Keratinocyte (primary cell): ENCODE measurements at regions not wholly inside any gene's neighbourhood (a gene's known extent, or its start where the extent isn't known, plus 50 kb on each side); places are given as distances from the start of the nearest gene placed in this dataset.

ENCODE experiments used
- DNase-seq: peaks from one replicate; pipeline ENCODE4 v3.0.0-alpha.2; 2011; ENCODE audit warnings: low read depth, missing footprints, low spot score
- FAIRE-seq: peaks from 2 replicates; lab custom pipeline; 2011; peaks lifted over from hg19 to GRCh38; lab: Jason Lieb, UNC
- H2AFZ ChIP-seq: 2 replicates; pipeline ENCODE4 v1.6.0; 2012; ENCODE audit warnings: low read length, control low read depth, inconsistent platforms; ENCODE audit not compliant: control insufficient read depth
- H3K27ac ChIP-seq: 2 replicates; pipeline ENCODE4 v1.5.1; 2011; ENCODE audit warnings: low read length; ENCODE audit not compliant: control insufficient read depth, insufficient read depth
- H3K27me3 ChIP-seq: 3 replicates; pipeline ENCODE4 v1.6.0; 2011; ENCODE audit warnings: low read length; ENCODE audit not compliant: control insufficient read depth, insufficient read depth; ENCODE audit errors: extremely low read depth
- H3K36me3 ChIP-seq, 2 experiments: 2 replicates in 1 of 2; 3 replicates in 1 of 2; pipeline ENCODE4 v1.5.1; 2011; ENCODE audit warnings: low read length in 2 of 2, mild to moderate bottlenecking in 1 of 2; ENCODE audit not compliant: control insufficient read depth in 2 of 2, insufficient read depth in 2 of 2; ENCODE audit errors: extremely low read depth in 1 of 2
- H3K4me1 ChIP-seq: 3 replicates; pipeline ENCODE4 v1.5.1; 2011; ENCODE audit warnings: low read length; ENCODE audit not compliant: control insufficient read depth, insufficient read depth; ENCODE audit errors: extremely low read depth
- H3K4me2 ChIP-seq: 3 replicates; pipeline ENCODE4 v1.6.0; 2011; ENCODE audit warnings: low read depth, low read length; ENCODE audit not compliant: control insufficient read depth, insufficient read depth; ENCODE audit errors: extremely low read depth
- H3K4me3 ChIP-seq, 3 experiments: fragments of 200-600 bp in 1 of 3; sonication (generic) in 1 of 3; 2 replicates in 2 of 3; 3 replicates in 1 of 3; pipeline ENCODE4 v1.5.1; 2011 to 2016; ENCODE audit warnings: low read length in 3 of 3, mild to moderate bottlenecking in 3 of 3, control low read depth in 2 of 3, inconsistent platforms in 1 of 3, low read depth in 1 of 3, mixed read lengths in 1 of 3, mixed run types in 1 of 3, moderate library complexity in 1 of 3; ENCODE audit not compliant: control insufficient read depth in 2 of 3, insufficient read depth in 2 of 3; ENCODE audit errors: extremely low read depth in 1 of 3
- H3K79me2 ChIP-seq: 2 replicates; pipeline ENCODE4 v1.6.0; 2012; ENCODE audit warnings: low read length; ENCODE audit not compliant: control insufficient read depth, insufficient read depth
- H3K9ac ChIP-seq: 3 replicates; pipeline ENCODE4 v1.6.0; 2011; ENCODE audit warnings: low read length; ENCODE audit not compliant: control insufficient read depth, insufficient read depth; ENCODE audit errors: extremely low read depth
- H3K9me1 ChIP-seq: 3 replicates; pipeline ENCODE4 v1.6.0; 2011; ENCODE audit warnings: low read length; ENCODE audit not compliant: control insufficient read depth, insufficient read depth; ENCODE audit errors: extremely low read depth
- H3K9me3 ChIP-seq: 2 replicates; pipeline ENCODE4 v1.5.1; 2012; ENCODE audit warnings: low read depth, low read length; ENCODE audit not compliant: control insufficient read depth
- H4K20me1 ChIP-seq: 3 replicates; pipeline ENCODE4 v1.6.0; 2011; ENCODE audit warnings: low read length; ENCODE audit not compliant: control insufficient read depth, insufficient read depth; ENCODE audit errors: extremely low read depth
- EZH2 ChIP-seq: IDR thresholded peaks from one replicate; pipeline ENCODE4 v1.6.1; 2012; ENCODE audit warnings: inconsistent platforms, mild to moderate bottlenecking, low read length, moderate library complexity
- dilution Hi-C: fragments of 300-500 bp; cut with MboI; formaldehyde crosslinking; loops from one replicate; pipeline ENCODE4 v1.7.0; 2020; ENCODE audit warnings: low sequenced_read_pairs; ENCODE audit not compliant: extremely low pct_ligation_motif_present
- TF ChIP-seq, protein P1 (sequence below), 3 experiments: IDR thresholded peaks in 1 of 3; conservative IDR thresholded peaks in 1 of 3; optimal IDR thresholded peaks in 1 of 3; 2 replicates in 2 of 3; 3 replicates in 1 of 3; pipeline versions ENCODE3 to v1.5.1; 2011; ENCODE audit warnings: low read length in 3 of 3, mild to moderate bottlenecking in 3 of 3, moderate library complexity in 2 of 3, control low read depth in 1 of 3, inconsistent platforms in 1 of 3; ENCODE audit not compliant: insufficient read depth in 2 of 3; ENCODE audit errors: extremely low read depth in 1 of 3

DNA sequence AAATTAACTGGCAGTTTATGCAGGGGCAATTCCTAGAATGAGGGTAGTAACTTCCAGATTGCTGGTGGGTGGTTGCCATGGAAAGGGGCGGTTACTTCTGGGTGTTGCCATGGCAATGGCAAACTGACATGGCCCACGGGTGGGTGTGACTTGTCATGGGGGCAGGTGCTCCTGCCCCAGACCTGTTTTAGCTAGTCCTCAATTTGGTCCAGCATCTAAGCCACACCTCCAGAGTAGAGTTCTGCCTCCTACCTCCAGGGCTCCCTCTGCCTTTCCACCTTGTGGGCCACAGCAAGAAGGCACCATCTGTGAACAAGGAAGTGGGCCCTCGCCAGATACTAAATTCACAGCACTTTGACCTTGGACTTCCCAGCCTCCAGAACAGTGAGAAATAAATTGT is 148.7 kb downstream of the TFCP2L1 start:
- Histone ChIP-seq H4K20me1 (no peaks in the 10 kb centered on the region), H3K36me3 (no peaks in the 10 kb centered on the region), H3K9ac (no peak overlapping the region), H3K27ac (no peak overlapping the region), H3K9me1 (no peaks in the 10 kb centered on the region), H3K9me3 (peaks cover 2% of the 10 kb centered on the region), H2AFZ (no peak overlapping the region), H3K4me3 (no peak overlapping the region), H3K27me3 (no peaks in the 10 kb centered on the region), H3K4me1 (no peaks in the 10 kb centered on the region), H3K79me2 (no peaks in the 10 kb centered on the region), H3K4me2 (no peak overlapping the region)
- no peak for FAIRE-seq
- dilution Hi-C loops, result no loop called here
- TF ChIP-seq, protein P1, sequence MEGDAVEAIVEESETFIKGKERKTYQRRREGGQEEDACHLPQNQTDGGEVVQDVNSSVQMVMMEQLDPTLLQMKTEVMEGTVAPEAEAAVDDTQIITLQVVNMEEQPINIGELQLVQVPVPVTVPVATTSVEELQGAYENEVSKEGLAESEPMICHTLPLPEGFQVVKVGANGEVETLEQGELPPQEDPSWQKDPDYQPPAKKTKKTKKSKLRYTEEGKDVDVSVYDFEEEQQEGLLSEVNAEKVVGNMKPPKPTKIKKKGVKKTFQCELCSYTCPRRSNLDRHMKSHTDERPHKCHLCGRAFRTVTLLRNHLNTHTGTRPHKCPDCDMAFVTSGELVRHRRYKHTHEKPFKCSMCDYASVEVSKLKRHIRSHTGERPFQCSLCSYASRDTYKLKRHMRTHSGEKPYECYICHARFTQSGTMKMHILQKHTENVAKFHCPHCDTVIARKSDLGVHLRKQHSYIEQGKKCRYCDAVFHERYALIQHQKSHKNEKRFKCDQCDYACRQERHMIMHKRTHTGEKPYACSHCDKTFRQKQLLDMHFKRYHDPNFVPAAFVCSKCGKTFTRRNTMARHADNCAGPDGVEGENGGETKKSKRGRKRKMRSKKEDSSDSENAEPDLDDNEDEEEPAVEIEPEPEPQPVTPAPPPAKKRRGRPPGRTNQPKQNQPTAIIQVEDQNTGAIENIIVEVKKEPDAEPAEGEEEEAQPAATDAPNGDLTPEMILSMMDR (optimal IDR thresholded peaks at IDR 0.05 in 1 of 3, IDR thresholded peaks at IDR 0.05 in 1 of 3, conservative IDR thresholded peaks at IDR 0.05 in 1 of 3; ENCODE audit: extremely low read depth in 1 of 3, insufficient read depth in 2 of 3, low read length in 3 of 3), result peak in 1 of 3 experiments; percentile 10
- TF ChIP-seq EZH2, result no peak
- no peak for DNase-seq

DNA sequence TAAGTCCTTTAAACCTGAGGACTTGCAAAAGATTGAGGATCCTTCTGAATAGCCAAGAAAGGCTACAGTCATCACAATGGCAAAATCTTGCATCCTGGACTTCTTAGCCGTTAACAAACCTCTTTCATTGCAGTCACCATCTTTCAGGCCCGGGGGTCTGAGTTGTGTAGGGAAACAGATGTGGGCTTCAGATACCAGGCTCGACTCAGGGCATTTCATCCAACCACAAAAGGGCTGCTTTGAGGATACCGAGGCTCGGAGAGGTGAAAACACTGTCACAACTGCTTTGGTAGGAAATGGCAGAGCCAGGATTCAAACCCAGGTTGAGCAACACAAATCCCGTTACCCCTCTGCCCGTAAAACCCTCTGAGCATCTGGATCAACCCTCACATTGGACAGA is 147.4 kb downstream of the TFCP2L1 start:
- TF ChIP-seq, protein P1 (optimal IDR thresholded peaks at IDR 0.05 in 1 of 3, IDR thresholded peaks at IDR 0.05 in 1 of 3, conservative IDR thresholded peaks at IDR 0.05 in 1 of 3; ENCODE audit: extremely low read depth in 1 of 3, insufficient read depth in 2 of 3, low read length in 3 of 3), result no peak
- no peak for TF ChIP-seq EZH2
- FAIRE-seq, result no peak

More for the DNA sequence above, 147.4 kb downstream of the TFCP2L1 start:
- no peaks in the 10 kb centered on the region for H3K79me2 ChIP-seq
- no peak overlapping the region for H3K9ac ChIP-seq
- H3K9me3 ChIP-seq, result peaks cover 2% of the 10 kb centered on the region
- dilution Hi-C loops, result no loop called here
- H4K20me1 ChIP-seq, result no peaks in the 10 kb centered on the region
- H3K9me1 ChIP-seq, result no peaks in the 10 kb centered on the region
- H3K27me3 ChIP-seq, result no peaks in the 10 kb centered on the region
- H3K4me1 ChIP-seq, result no peaks in the 10 kb centered on the region
- no peak for DNase-seq
- H3K4me3 ChIP-seq, result no peak overlapping the region
- H2AFZ ChIP-seq, result no peak overlapping the region
- H3K27ac ChIP-seq, result no peak overlapping the region
- no peaks in the 10 kb centered on the region for H3K36me3 ChIP-seq
- no peak overlapping the region for H3K4me2 ChIP-seq
